H9 (cell line): ENCODE measurements at regions not wholly inside any gene's neighbourhood (a gene's known extent, or its start where the extent isn't known, plus 50 kb on each side); places are given as distances from the start of the nearest gene placed in this dataset.

Experiments
- DNase-seq: peaks from one replicate; pipeline ENCODE4 v3.0.0-alpha.2; 2017
- H2AFZ ChIP-seq: one replicate; pipeline ENCODE4 v1.6.1; 2013; ENCODE audit warnings: mild to moderate bottlenecking, low read length, control low read depth, moderate library complexity
- H2AK5ac ChIP-seq: 2 replicates; pipeline ENCODE4 v1.6.1; 2013; ENCODE audit warnings: low read length, control low read depth, mixed read lengths; ENCODE audit not compliant: insufficient read length
- H2BK120ac ChIP-seq: one replicate; pipeline ENCODE4 v1.6.1; 2013; ENCODE audit warnings: low read depth, mild to moderate bottlenecking, low read length, control low read depth, inconsistent platforms; ENCODE audit not compliant: poor library complexity, severe bottlenecking
- H2BK12ac ChIP-seq: 2 replicates; pipeline ENCODE4 v1.6.1; 2013; ENCODE audit warnings: low read length, control low read depth, mixed read lengths, low read depth; ENCODE audit not compliant: insufficient read length
- H2BK15ac ChIP-seq: 2 replicates; pipeline ENCODE4 v1.6.1; 2013; ENCODE audit warnings: low read depth, low read length, control low read depth
- H2BK20ac ChIP-seq: one replicate; pipeline ENCODE4 v1.6.1; 2013; ENCODE audit warnings: low read depth, mild to moderate bottlenecking, low read length, control low read depth, inconsistent platforms; ENCODE audit not compliant: poor library complexity, severe bottlenecking
- H2BK5ac ChIP-seq: 2 replicates; pipeline ENCODE4 v1.6.1; 2013; ENCODE audit warnings: low read length, control low read depth, mixed read lengths; ENCODE audit not compliant: insufficient read length
- H3K14ac ChIP-seq: 2 replicates; pipeline ENCODE4 v1.6.1; 2013; ENCODE audit warnings: low read length, control low read depth; ENCODE audit not compliant: insufficient read depth
- H3K18ac ChIP-seq: 2 replicates; pipeline ENCODE4 v1.6.1; 2013; ENCODE audit warnings: low read depth, mild to moderate bottlenecking, mixed read lengths, low read length, control low read depth; ENCODE audit not compliant: insufficient read length
- H3K23ac ChIP-seq: 2 replicates; pipeline ENCODE4 v1.6.1; 2013; ENCODE audit warnings: low read length, control low read depth, mixed read lengths, low read depth; ENCODE audit not compliant: insufficient read length
- H3K23me2 ChIP-seq: 2 replicates; pipeline ENCODE4 v1.6.1; 2013; ENCODE audit warnings: low read depth, mild to moderate bottlenecking, mixed read lengths, low read length, control low read depth; ENCODE audit not compliant: insufficient read length, poor library complexity, severe bottlenecking
- H3K27ac ChIP-seq: 2 replicates; pipeline ENCODE4 v1.5.1; 2013; ENCODE audit warnings: low read length, control low read depth, mixed read lengths, low read depth; ENCODE audit not compliant: insufficient read length
- H3K27me3 ChIP-seq: 2 replicates; pipeline ENCODE4 v1.6.1; 2013; ENCODE audit warnings: low read length, control low read depth, inconsistent platforms; ENCODE audit not compliant: insufficient read depth
- H3K4ac ChIP-seq: 2 replicates; pipeline ENCODE4 v1.6.1; 2013; ENCODE audit warnings: low read depth, mild to moderate bottlenecking, control low read depth, inconsistent platforms, low read length, moderate library complexity
- H3K4me1 ChIP-seq: 2 replicates; pipeline ENCODE4 v1.6.1; 2013; ENCODE audit warnings: low read length, control low read depth, inconsistent platforms; ENCODE audit not compliant: insufficient read depth
- H3K4me2 ChIP-seq: 2 replicates; pipeline ENCODE4 v1.6.1; 2013; ENCODE audit warnings: low read length, control low read depth, mixed read lengths; ENCODE audit not compliant: insufficient read length, insufficient read depth
- H3K56ac ChIP-seq: 2 replicates; pipeline ENCODE4 v1.6.1; 2013; ENCODE audit warnings: low read depth, mild to moderate bottlenecking, mixed read lengths, low read length, control low read depth; ENCODE audit not compliant: insufficient read length
- H3K79me1 ChIP-seq: 2 replicates; pipeline ENCODE4 v1.6.1; 2013; ENCODE audit warnings: low read depth, mild to moderate bottlenecking, moderate library complexity, low read length, control low read depth, inconsistent platforms; ENCODE audit not compliant: insufficient read depth, poor library complexity, severe bottlenecking
- H3K79me2 ChIP-seq: 2 replicates; pipeline ENCODE4 v1.6.1; 2013; ENCODE audit warnings: low read length, control low read depth, inconsistent platforms; ENCODE audit not compliant: insufficient read depth
- H3K9ac ChIP-seq: 2 replicates; pipeline ENCODE4 v1.6.1; 2013; ENCODE audit warnings: low read length, control low read depth, mixed read lengths; ENCODE audit not compliant: insufficient read length; ENCODE audit errors: extremely low read depth
- H3K9me3 ChIP-seq: one replicate; pipeline ENCODE4 v1.6.1; 2013; ENCODE audit warnings: low read depth, low read length, inconsistent platforms; ENCODE audit not compliant: control insufficient read depth
- H3T11ph ChIP-seq: one replicate; pipeline ENCODE4 v1.6.1; 2013; ENCODE audit warnings: mild to moderate bottlenecking, low read length, control low read depth, inconsistent platforms
- H4K20me1 ChIP-seq: one replicate; pipeline ENCODE4 v1.6.1; 2013; ENCODE audit not compliant: control insufficient read depth, insufficient read length, insufficient read depth
- H4K5ac ChIP-seq: 2 replicates; pipeline ENCODE4 v1.6.1; 2013; ENCODE audit warnings: low read depth, mild to moderate bottlenecking, mixed read lengths, low read length, control low read depth; ENCODE audit not compliant: insufficient read length
- H4K8ac ChIP-seq: replicated peaks from 2 replicates; pipeline ENCODE4 v1.6.1; 2013; ENCODE audit warnings: low read length, control low read depth, mixed read lengths, low read depth; ENCODE audit not compliant: insufficient read length
- H4K91ac ChIP-seq: 2 replicates; pipeline ENCODE4 v1.6.1; 2013; ENCODE audit warnings: low read depth, mild to moderate bottlenecking, moderate library complexity, mixed read lengths, low read length, control low read depth; ENCODE audit not compliant: insufficient read length
- H3K27ac Mint-ChIP-seq, 3 experiments: 2 replicates in 2 of 3; 3 replicates in 1 of 3; pipeline ENCODE4 v1.8.0; 2020 to 2021; ENCODE audit warnings: mixed read lengths in 3 of 3, mild to moderate bottlenecking in 1 of 3, moderate library complexity in 1 of 3
- H3K27me3 Mint-ChIP-seq: 2 replicates; pipeline ENCODE4 v1.8.0; 2021; ENCODE audit warnings: low read depth, mild to moderate bottlenecking, moderate library complexity, mixed read lengths
- H3K36me3 Mint-ChIP-seq, 3 experiments: 2 replicates in 2 of 3; 3 replicates in 1 of 3; pipeline ENCODE4 v1.8.0; 2020 to 2021; ENCODE audit warnings: low read depth in 3 of 3, mixed read lengths in 3 of 3; ENCODE audit not compliant: insufficient read depth in 1 of 3
- H3K4me1 Mint-ChIP-seq, 2 experiments: 2 replicates each; pipeline ENCODE4 v1.8.0; 2020; ENCODE audit warnings: mixed read lengths in 2 of 2
- H3K4me3 Mint-ChIP-seq, 2 experiments: 2 replicates in 1 of 2; 3 replicates in 1 of 2; pipeline ENCODE4 v1.8.0; 2020 to 2021; ENCODE audit warnings: mild to moderate bottlenecking in 2 of 2, mixed read lengths in 2 of 2, moderate library complexity in 1 of 2
- H3K9me3 Mint-ChIP-seq, 2 experiments: 2 replicates in 1 of 2; 3 replicates in 1 of 2; pipeline ENCODE4 v1.8.0; 2020; ENCODE audit warnings: mild to moderate bottlenecking in 2 of 2, mixed read lengths in 2 of 2, moderate library complexity in 1 of 2
- WGBS: extraction: QIAGEN DNeasy Blood & Tissue Kit; methylation state at CpG from one replicate; pipeline ENCODE4 v1.1.7; 2013; ENCODE audit warnings: missing lambda C conversion rate, low lambda C conversion rate, mixed read lengths; ENCODE audit not compliant: insufficient read length; ENCODE audit errors: extremely low coverage; 5-methylcytosine and 5-hydroxymethylcytosine counted together
- TF ChIP-seq, protein P1 (sequence below): fragments of 200-600 bp; sonication (generic); conservative IDR thresholded peaks from 3 replicates; pipeline ENCODE4 v1.8.0; 2021; ENCODE audit warnings: antibody characterized with exemption, mild to moderate bottlenecking

DNA sequence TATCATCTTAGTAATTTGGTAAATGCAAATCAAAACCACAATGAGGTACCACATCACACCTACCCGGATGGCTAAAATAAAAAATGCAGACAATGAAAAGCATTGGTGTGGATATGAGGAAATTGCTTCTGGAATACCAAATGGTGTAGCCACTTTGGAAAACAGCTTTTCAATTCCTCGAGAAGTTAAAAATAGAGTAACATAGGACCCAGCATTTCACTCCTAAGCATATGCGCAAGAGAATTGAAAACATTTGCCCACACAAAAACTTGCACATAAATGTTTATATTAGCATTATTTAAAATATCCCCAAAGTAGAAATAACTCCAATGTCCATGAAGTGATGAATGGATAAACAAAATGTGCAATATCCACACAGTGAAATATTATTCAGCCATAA lies 608.7 kb downstream of the ISL1 start:
- Histone ChIP-seq H3K9me3 (no peaks in the 10 kb centered on the region), H2BK5ac (no peak overlapping the region), H2BK12ac (no peak overlapping the region), H3K18ac (no peak overlapping the region), H2BK20ac (no peak overlapping the region), H3K79me1 (no peaks in the 10 kb centered on the region), H2BK15ac (no peak overlapping the region), H3K27me3 (no peaks in the 10 kb centered on the region), H3K4me1 (no peaks in the 10 kb centered on the region), H3K4ac (no peak overlapping the region), H3K14ac (no peak overlapping the region), H2AK5ac (no peak overlapping the region), H3K9ac (no peak overlapping the region), H2AFZ (no peak overlapping the region), H3K79me2 (no peaks in the 10 kb centered on the region), H4K5ac (no peak overlapping the region), H3K23ac (no peak overlapping the region), H3K23me2 (peaks cover 2% of the 10 kb centered on the region), H4K8ac (no peak overlapping the region), H4K20me1 (no peaks in the 10 kb centered on the region), H3T11ph (no peak overlapping the region), H3K27ac (no peak overlapping the region), H4K91ac (no peak overlapping the region), H3K4me2 (no peak overlapping the region), H3K56ac (no peak overlapping the region), H2BK120ac (no peak overlapping the region)
- no CpG with 5 or more reads among the region's 3 CpGs for WGBS
- Mint-ChIP-seq H3K4me3 (no peak overlapping the region), H3K4me1 (no peaks in the 10 kb centered on the region), H3K9me3 (no peaks in the 10 kb centered on the region), H3K27ac (no peak overlapping the region), H3K27me3 (no peaks in the 10 kb centered on the region; the same call in 1 of the 2 replicates), H3K36me3 (no peaks in the 10 kb centered on the region)
- TF ChIP-seq, protein P1, sequence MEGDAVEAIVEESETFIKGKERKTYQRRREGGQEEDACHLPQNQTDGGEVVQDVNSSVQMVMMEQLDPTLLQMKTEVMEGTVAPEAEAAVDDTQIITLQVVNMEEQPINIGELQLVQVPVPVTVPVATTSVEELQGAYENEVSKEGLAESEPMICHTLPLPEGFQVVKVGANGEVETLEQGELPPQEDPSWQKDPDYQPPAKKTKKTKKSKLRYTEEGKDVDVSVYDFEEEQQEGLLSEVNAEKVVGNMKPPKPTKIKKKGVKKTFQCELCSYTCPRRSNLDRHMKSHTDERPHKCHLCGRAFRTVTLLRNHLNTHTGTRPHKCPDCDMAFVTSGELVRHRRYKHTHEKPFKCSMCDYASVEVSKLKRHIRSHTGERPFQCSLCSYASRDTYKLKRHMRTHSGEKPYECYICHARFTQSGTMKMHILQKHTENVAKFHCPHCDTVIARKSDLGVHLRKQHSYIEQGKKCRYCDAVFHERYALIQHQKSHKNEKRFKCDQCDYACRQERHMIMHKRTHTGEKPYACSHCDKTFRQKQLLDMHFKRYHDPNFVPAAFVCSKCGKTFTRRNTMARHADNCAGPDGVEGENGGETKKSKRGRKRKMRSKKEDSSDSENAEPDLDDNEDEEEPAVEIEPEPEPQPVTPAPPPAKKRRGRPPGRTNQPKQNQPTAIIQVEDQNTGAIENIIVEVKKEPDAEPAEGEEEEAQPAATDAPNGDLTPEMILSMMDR: no peak
- no peak for DNase-seq
